ENCODE measurements at regions not wholly inside any gene's neighbourhood (a gene's known extent, or its start where the extent isn't known, plus 50 kb on each side); places are given as distances from the start of the nearest gene placed in this dataset.

DNA sequence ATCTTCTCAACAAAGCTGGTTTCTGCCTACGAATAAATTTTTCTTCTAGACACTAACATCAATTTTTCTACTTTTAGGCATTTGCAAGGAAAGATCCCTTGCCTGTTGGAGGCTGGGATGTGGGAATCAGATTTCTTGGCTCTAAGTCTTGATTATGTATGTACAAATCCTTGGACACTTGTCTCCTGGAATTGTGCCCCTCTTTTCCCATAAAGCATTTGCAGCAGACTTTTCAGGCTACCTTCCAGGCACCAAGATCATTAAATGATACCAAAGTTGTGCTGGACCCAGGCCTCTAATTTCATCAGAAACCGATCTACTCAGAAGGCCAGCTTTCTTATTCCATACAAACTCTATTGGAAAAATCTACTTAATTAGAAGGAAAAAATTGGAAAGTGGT is 339.5 kb upstream of the DIPK2B start (continued):
- TF ChIP-seq POLR2AphosphoS2 (IDR thresholded peaks at IDR 0.05; ENCODE audit: low read length) (no peak), CEBPG (CRISPR knock-in tag; IDR thresholded peaks at IDR 0.05) (no peak), CEBPG (tag; conservative IDR thresholded peaks at IDR 0.05 in 1 of 2, IDR thresholded peaks at IDR 0.05 in 1 of 2) (no peak), NELFE (IDR thresholded peaks at IDR 0.05; ENCODE audit: insufficient read depth, insufficient read length) (no peak), MTA3 (IDR thresholded peaks at IDR 0.05; ENCODE audit: borderline replicate concordance) (no peak), MEIS2 (IDR thresholded peaks at IDR 0.05; ENCODE audit: partially characterized antibody) (no peak), ZNF239 (CRISPR knock-in tag; IDR thresholded peaks at IDR 0.05) (no peak), ZNF354B (CRISPR knock-in tag; IDR thresholded peaks at IDR 0.05) (no peak), KLF13 (tag; IDR thresholded peaks at IDR 0.05; ENCODE audit: borderline replicate concordance, low read depth) (no peak)
- TF ChIP-seq, protein P1, sequence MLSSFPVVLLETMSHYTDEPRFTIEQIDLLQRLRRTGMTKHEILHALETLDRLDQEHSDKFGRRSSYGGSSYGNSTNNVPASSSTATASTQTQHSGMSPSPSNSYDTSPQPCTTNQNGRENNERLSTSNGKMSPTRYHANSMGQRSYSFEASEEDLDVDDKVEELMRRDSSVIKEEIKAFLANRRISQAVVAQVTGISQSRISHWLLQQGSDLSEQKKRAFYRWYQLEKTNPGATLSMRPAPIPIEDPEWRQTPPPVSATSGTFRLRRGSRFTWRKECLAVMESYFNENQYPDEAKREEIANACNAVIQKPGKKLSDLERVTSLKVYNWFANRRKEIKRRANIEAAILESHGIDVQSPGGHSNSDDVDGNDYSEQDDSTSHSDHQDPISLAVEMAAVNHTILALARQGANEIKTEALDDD (IDR thresholded peaks at IDR 0.05) = no peak

DNA sequence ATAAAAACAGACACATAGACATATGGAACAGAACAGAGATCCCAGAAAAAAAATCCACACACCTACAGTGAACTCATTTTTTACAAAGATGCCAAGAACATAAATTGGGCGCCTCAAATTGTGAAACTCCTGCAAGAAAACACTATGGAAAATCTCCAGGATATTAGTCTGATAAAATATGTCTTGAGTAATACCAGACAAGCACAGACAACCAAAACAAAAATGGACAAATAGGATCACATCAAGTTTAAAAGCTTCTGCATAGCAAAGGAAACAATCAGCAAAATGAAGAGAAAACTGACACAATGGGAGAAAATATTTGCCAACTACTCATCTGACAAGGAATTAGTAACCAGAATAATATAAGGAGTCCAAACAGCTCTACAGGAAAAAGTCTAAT is 337.3 kb upstream of the DIPK2B start:
- H3K4me3 ChIP-seq = no peak overlapping the region
- in situ Hi-C loops (cut with MboI) (no loop called here), intact Hi-C loops (cut with micrococcal nuclease) (no loop called here)
- ChIA-PET CTCF (ENCODE audit: low intra/inter-chr PET ratio) (no interaction called here), POLR2A (no interaction called here)
- H3K36me3 ChIP-seq (ENCODE audit: control insufficient read depth, insufficient read depth, low read length) = no peaks in the 10 kb centered on the region
- H2AFZ ChIP-seq (ENCODE audit: low read depth, low read length) = no peak overlapping the region
- H3K79me2 ChIP-seq (ENCODE audit: control insufficient read depth, insufficient read depth, low read length) = no peaks in the 10 kb centered on the region
- no peak for DNase-seq (ENCODE audit: extremely low read depth in 1 of 4, low spot score in 3 of 4)
- no peak overlapping the region for H3K27ac ChIP-seq (ENCODE audit: extremely low read depth, low read depth, low read length)
- H4K20me1 ChIP-seq (replicated peaks; ENCODE audit: control insufficient read depth, insufficient read depth, low read length) = no peaks in the 10 kb centered on the region
- H3K27me3 ChIP-seq (ENCODE audit: control insufficient read depth in 2 of 2, insufficient read depth in 2 of 2, low read length in 2 of 2) = no peaks in the 10 kb centered on the region
- no peak overlapping the region for H3K4me2 ChIP-seq (ENCODE audit: insufficient read depth, low read length)
- no TSS peak for BruUV-seq (replicated peaks)
- ATAC-seq = no peak
- H3K9me3 ChIP-seq (replicated peaks; ENCODE audit: control insufficient read depth, insufficient read depth, low read depth, low read length) = no peaks in the 10 kb centered on the region
- no peak for FAIRE-seq
- H3K9me1 ChIP-seq (ENCODE audit: control insufficient read depth, insufficient read depth, low read length) = no peaks in the 10 kb centered on the region
- WGBS (ENCODE audit: insufficient coverage, low coverage, missing lambda C conversion rate) = 0% methylated on average over 1 of the region's 1 CpG
- no peaks in the 10 kb centered on the region for H3K4me1 ChIP-seq (replicated peaks in 1 of 2; ENCODE audit: control insufficient read depth in 2 of 2, insufficient read depth in 2 of 2, low read length in 2 of 2)
- H3K9ac ChIP-seq (ENCODE audit: insufficient read depth in 1 of 2, low read depth in 2 of 2, low read length in 2 of 2) = no peak overlapping the region
- no peak for TF ChIP-seq NCOA6 (IDR thresholded peaks at IDR 0.05)
- no peak for TF ChIP-seq ZBTB8A (IDR thresholded peaks at IDR 0.05; ENCODE audit: partially characterized antibody)
- TF ChIP-seq ZNF232 (CRISPR knock-in tag; IDR thresholded peaks at IDR 0.05) = no peak
- TF ChIP-seq, protein P2, sequence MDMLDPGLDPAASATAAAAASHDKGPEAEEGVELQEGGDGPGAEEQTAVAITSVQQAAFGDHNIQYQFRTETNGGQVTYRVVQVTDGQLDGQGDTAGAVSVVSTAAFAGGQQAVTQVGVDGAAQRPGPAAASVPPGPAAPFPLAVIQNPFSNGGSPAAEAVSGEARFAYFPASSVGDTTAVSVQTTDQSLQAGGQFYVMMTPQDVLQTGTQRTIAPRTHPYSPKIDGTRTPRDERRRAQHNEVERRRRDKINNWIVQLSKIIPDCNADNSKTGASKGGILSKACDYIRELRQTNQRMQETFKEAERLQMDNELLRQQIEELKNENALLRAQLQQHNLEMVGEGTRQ (CRISPR knock-in tag; IDR thresholded peaks at IDR 0.05) = no peak
- no peak for TF ChIP-seq RAD21 (CRISPR knock-in tag; conservative IDR thresholded peaks at IDR 0.05 in 1 of 2, IDR thresholded peaks at IDR 0.05 in 1 of 2)
- TF ChIP-seq ZNF785 (CRISPR knock-in tag; IDR thresholded peaks at IDR 0.05) = no peak
- no peak for TF ChIP-seq MYBL2 (IDR thresholded peaks at IDR 0.05; ENCODE audit: low read depth)
- no peak for TF ChIP-seq MYBL2 (CRISPR knock-in tag; IDR thresholded peaks at IDR 0.05; ENCODE audit: borderline replicate concordance)
- no peak for TF ChIP-seq FOXK2 (conservative IDR thresholded peaks at IDR 0.05 in 1 of 2, IDR thresholded peaks at IDR 0.05 in 1 of 2; ENCODE audit: low read depth in 2 of 2)
- TF ChIP-seq ZNF77 (CRISPR knock-in tag; IDR thresholded peaks at IDR 0.05) = no peak
- TF ChIP-seq EZH2 (IDR thresholded peaks at IDR 0.05; ENCODE audit: borderline replicate concordance, low read depth, low read length) = no peak
- TF ChIP-seq, protein P3, sequence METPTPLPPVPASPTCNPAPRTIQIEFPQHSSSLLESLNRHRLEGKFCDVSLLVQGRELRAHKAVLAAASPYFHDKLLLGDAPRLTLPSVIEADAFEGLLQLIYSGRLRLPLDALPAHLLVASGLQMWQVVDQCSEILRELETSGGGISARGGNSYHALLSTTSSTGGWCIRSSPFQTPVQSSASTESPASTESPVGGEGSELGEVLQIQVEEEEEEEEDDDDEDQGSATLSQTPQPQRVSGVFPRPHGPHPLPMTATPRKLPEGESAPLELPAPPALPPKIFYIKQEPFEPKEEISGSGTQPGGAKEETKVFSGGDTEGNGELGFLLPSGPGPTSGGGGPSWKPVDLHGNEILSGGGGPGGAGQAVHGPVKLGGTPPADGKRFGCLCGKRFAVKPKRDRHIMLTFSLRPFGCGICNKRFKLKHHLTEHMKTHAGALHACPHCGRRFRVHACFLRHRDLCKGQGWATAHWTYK (CRISPR knock-in tag; IDR thresholded peaks at IDR 0.05) = no peak
